ENCODE measurements at regions not wholly inside any gene's neighbourhood (a gene's known extent, or its start where the extent isn't known, plus 50 kb on each side); places are given as distances from the start of the nearest gene placed in this dataset.

- no peak overlapping the region for H2BK15ac ChIP-seq (replicated peaks; ENCODE audit: low read depth)
- H3K9ac ChIP-seq (ENCODE audit: low read length), result no peak overlapping the region
- H3K23ac ChIP-seq (ENCODE audit: low read length), result no peak overlapping the region
- H3K79me2 ChIP-seq (ENCODE audit: control insufficient read depth, insufficient read depth, low read length), result no peaks in the 10 kb centered on the region
- no peak overlapping the region for H2BK120ac ChIP-seq (ENCODE audit: low read depth, low read length)
- H4K8ac ChIP-seq (ENCODE audit: low read depth, low read length), result no peak overlapping the region
- no peak overlapping the region for H2BK5ac ChIP-seq (ENCODE audit: low read length)
- DNase-seq, result no peak
- no peak overlapping the region for H4K5ac ChIP-seq (ENCODE audit: low read length)
- no peaks in the 10 kb centered on the region for H3K36me3 ChIP-seq (ENCODE audit: control insufficient read depth, insufficient read depth, low read length)
- no peaks in the 10 kb centered on the region for H3K27me3 ChIP-seq (ENCODE audit: insufficient read depth, low read length, poor library complexity)
- H3K4me3 ChIP-seq (ENCODE audit: low read length), result no peak overlapping the region
- no peak overlapping the region for H3K27ac ChIP-seq (ENCODE audit: low read depth, low read length)
- no peaks in the 10 kb centered on the region for H3K4me1 ChIP-seq (ENCODE audit: control insufficient read depth, low read depth, low read length)
- no peak overlapping the region for H3K18ac ChIP-seq (ENCODE audit: low read length)
- no peak overlapping the region for H3K4me2 ChIP-seq (ENCODE audit: low read length)
- no peak overlapping the region for H2AK5ac ChIP-seq (ENCODE audit: low read length)
- WGBS (ENCODE audit: extremely low coverage, insufficient coverage, low lambda C conversion rate), result no CpG with 5 or more reads among the region's 1 CpG
- no peak overlapping the region for H3K56ac ChIP-seq (ENCODE audit: low read length)
- H3K79me1 ChIP-seq (ENCODE audit: low read length), result no peaks in the 10 kb centered on the region
- H3K4ac ChIP-seq (ENCODE audit: low read depth, low read length), result no peak overlapping the region
Measured at GRCh38 chr11:121895919-121896318, 220.1 kb downstream of the BLID start.

GRCh38 chr11:121894581-121894980 is 221.4 kb downstream of the BLID start:
- Histone ChIP-seq H3K4ac (ENCODE audit: low read depth, low read length) (no peak overlapping the region), H3K23ac (ENCODE audit: low read length) (no peak overlapping the region), H2BK5ac (ENCODE audit: low read length) (no peak overlapping the region), H3K18ac (ENCODE audit: low read length) (no peak overlapping the region), H4K8ac (ENCODE audit: low read depth, low read length) (no peak overlapping the region), H3K4me2 (ENCODE audit: low read length) (no peak overlapping the region), H3K36me3 (ENCODE audit: control insufficient read depth, insufficient read depth, low read length) (no peaks in the 10 kb centered on the region), H3K27ac (ENCODE audit: low read depth, low read length) (no peak overlapping the region), H2BK15ac (replicated peaks; ENCODE audit: low read depth) (no peak overlapping the region), H3K56ac (ENCODE audit: low read length) (no peak overlapping the region), H3K79me2 (ENCODE audit: control insufficient read depth, insufficient read depth, low read length) (no peaks in the 10 kb centered on the region), H3K27me3 (ENCODE audit: insufficient read depth, low read length, poor library complexity) (no peaks in the 10 kb centered on the region), H3K9ac (ENCODE audit: low read length) (no peak overlapping the region), H3K79me1 (ENCODE audit: low read length) (no peaks in the 10 kb centered on the region), H2AK5ac (ENCODE audit: low read length) (no peak overlapping the region), H2BK120ac (ENCODE audit: low read depth, low read length) (no peak overlapping the region), H3K4me1 (ENCODE audit: control insufficient read depth, low read depth, low read length) (no peaks in the 10 kb centered on the region), H4K5ac (ENCODE audit: low read length) (no peak overlapping the region), H3K4me3 (ENCODE audit: low read length) (no peak overlapping the region)
- DNase-seq, result no peak
- no CpG with 5 or more reads among the region's 3 CpGs for WGBS (ENCODE audit: extremely low coverage, insufficient coverage, low lambda C conversion rate)

DNA sequence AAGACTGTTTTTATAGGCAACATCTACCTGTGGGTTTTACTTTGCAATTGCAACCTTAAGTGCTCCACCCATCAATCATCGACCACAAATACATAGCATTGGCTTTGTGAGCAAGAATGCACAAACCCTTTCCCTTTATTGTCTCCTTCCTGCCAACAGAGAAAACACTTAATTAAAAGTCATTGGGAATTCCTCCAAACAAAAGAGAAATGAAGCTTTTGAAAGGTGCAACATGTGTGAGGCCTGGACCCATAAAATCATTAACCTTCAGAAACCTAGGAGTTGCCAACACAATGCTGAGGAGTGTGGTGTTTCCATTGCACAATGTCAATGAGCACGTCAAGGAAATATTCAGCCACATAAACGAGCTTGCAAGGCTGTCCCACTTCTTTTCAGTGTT is 223.2 kb downstream of the BLID start:
- no peaks in the 10 kb centered on the region for H3K4me1 ChIP-seq (ENCODE audit: control insufficient read depth, low read depth, low read length)
- H3K27me3 ChIP-seq (ENCODE audit: insufficient read depth, low read length, poor library complexity), result no peaks in the 10 kb centered on the region
- no peak overlapping the region for H2BK120ac ChIP-seq (ENCODE audit: low read depth, low read length)
- H3K9ac ChIP-seq (ENCODE audit: low read length), result no peak overlapping the region
- no peaks in the 10 kb centered on the region for H3K79me1 ChIP-seq (ENCODE audit: low read length)
- DNase-seq, result no peak
- H3K4ac ChIP-seq (ENCODE audit: low read depth, low read length), result no peak overlapping the region
- H3K79me2 ChIP-seq (ENCODE audit: control insufficient read depth, insufficient read depth, low read length), result no peaks in the 10 kb centered on the region
- H2BK5ac ChIP-seq (ENCODE audit: low read length), result no peak overlapping the region
- H3K23ac ChIP-seq (ENCODE audit: low read length), result no peak overlapping the region
- H3K4me3 ChIP-seq (ENCODE audit: low read length), result no peak overlapping the region
- H3K4me2 ChIP-seq (ENCODE audit: low read length), result no peak overlapping the region
- H3K18ac ChIP-seq (ENCODE audit: low read length), result no peak overlapping the region
- H4K8ac ChIP-seq (ENCODE audit: low read depth, low read length), result no peak overlapping the region
- WGBS (ENCODE audit: extremely low coverage, insufficient coverage, low lambda C conversion rate), result no CpG with 5 or more reads among the region's 3 CpGs
- H3K36me3 ChIP-seq (ENCODE audit: control insufficient read depth, insufficient read depth, low read length), result no peaks in the 10 kb centered on the region
- no peak overlapping the region for H2BK15ac ChIP-seq (replicated peaks; ENCODE audit: low read depth)
- H3K56ac ChIP-seq (ENCODE audit: low read length), result no peak overlapping the region
- H4K5ac ChIP-seq (ENCODE audit: low read length), result no peak overlapping the region
- H3K27ac ChIP-seq (ENCODE audit: low read depth, low read length), result no peak overlapping the region
- no peak overlapping the region for H2AK5ac ChIP-seq (ENCODE audit: low read length)

DNA sequence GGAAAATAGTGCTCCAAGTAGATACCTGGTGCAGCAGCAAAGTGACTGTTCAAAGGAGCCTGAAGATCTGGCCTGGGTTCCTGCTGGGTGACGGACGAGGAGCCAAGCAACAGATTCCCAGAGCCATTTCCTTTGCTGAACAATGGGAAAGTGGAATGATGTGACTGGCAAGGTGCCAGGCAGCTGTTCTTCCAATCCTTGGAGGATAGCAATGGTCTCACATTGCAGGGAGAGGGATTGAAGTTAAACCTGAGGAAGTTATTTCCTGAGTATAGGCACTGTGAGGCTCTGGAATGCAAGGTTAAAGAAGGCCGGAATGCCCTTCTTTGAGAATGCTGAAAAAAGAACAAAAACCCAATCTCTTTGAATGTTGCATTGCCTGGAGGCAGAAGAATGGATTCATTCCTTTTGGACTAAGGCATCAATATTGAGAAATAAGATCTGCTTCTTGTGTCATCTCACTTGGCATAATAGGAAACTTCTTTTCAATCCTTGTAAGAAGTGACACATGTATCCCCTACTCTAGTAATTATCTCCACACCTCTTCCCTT is 223.8 kb downstream of the BLID start:
- H3K4me2 ChIP-seq (ENCODE audit: low read length), result no peak overlapping the region
- H2BK15ac ChIP-seq (replicated peaks; ENCODE audit: low read depth), result no peak overlapping the region
- H3K23ac ChIP-seq (ENCODE audit: low read length), result no peak overlapping the region
- H3K56ac ChIP-seq (ENCODE audit: low read length), result no peak overlapping the region
- no peak overlapping the region for H3K18ac ChIP-seq (ENCODE audit: low read length)
- H4K5ac ChIP-seq (ENCODE audit: low read length), result no peak overlapping the region
- H3K79me2 ChIP-seq (ENCODE audit: control insufficient read depth, insufficient read depth, low read length), result no peaks in the 10 kb centered on the region
- H2AK5ac ChIP-seq (ENCODE audit: low read length), result no peak overlapping the region
- no peak overlapping the region for H2BK120ac ChIP-seq (ENCODE audit: low read depth, low read length)
- H4K8ac ChIP-seq (ENCODE audit: low read depth, low read length), result no peak overlapping the region
- H3K27ac ChIP-seq (ENCODE audit: low read depth, low read length), result no peak overlapping the region
- H3K4me3 ChIP-seq (ENCODE audit: low read length), result no peak overlapping the region
- WGBS (ENCODE audit: extremely low coverage, insufficient coverage, low lambda C conversion rate), result no CpG with 5 or more reads among the region's 3 CpGs
- H3K36me3 ChIP-seq (ENCODE audit: control insufficient read depth, insufficient read depth, low read length), result no peaks in the 10 kb centered on the region
- peak; percentile 70 for DNase-seq
- H2BK5ac ChIP-seq (ENCODE audit: low read length), result no peak overlapping the region
- H3K4ac ChIP-seq (ENCODE audit: low read depth, low read length), result no peak overlapping the region
- no peaks in the 10 kb centered on the region for H3K27me3 ChIP-seq (ENCODE audit: insufficient read depth, low read length, poor library complexity)
- H3K79me1 ChIP-seq (ENCODE audit: low read length), result no peaks in the 10 kb centered on the region
- no peaks in the 10 kb centered on the region for H3K4me1 ChIP-seq (ENCODE audit: control insufficient read depth, low read depth, low read length)
- no peak overlapping the region for H3K9ac ChIP-seq (ENCODE audit: low read length)

DNA sequence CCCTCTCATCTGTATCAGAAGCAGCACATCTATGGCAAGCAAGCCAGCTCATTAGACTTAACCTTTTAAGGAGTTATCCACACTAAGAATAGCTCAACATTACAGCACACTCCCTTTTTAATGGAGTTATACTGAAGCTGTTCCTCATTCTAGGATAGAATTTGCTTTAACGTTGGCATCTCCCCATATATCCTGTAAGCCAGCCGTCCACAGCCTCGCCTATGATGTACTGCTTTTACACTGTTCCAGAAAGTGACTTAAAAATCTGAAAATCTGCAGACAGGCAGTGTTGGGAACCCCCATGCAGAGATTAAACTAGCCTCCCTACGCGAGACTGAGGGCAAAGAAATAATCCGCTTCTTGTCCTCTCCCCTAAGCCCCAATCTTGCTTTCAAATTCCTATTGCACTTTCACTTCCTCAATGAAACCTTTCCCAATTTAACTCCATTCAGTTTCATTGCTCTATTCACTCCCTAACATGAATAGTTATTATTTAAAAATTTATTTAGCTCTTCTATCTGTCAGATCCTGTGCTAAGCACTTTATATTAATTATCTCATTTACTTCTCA is 225.0 kb downstream of the BLID start:
- no peaks in the 10 kb centered on the region for H3K79me1 ChIP-seq (ENCODE audit: low read length)
- H3K9ac ChIP-seq (ENCODE audit: low read length), result no peak overlapping the region
- no CpG with 5 or more reads among the region's 6 CpGs for WGBS (ENCODE audit: extremely low coverage, insufficient coverage, low lambda C conversion rate)
- no peak overlapping the region for H4K8ac ChIP-seq (ENCODE audit: low read depth, low read length)
- no peak overlapping the region for H2BK5ac ChIP-seq (ENCODE audit: low read length)
- no peak overlapping the region for H3K27ac ChIP-seq (ENCODE audit: low read depth, low read length)
- no peak overlapping the region for H2BK120ac ChIP-seq (ENCODE audit: low read depth, low read length)
- DNase-seq, result no peak
- H3K4me2 ChIP-seq (ENCODE audit: low read length), result no peak overlapping the region
- H3K4ac ChIP-seq (ENCODE audit: low read depth, low read length), result no peak overlapping the region
- H3K36me3 ChIP-seq (ENCODE audit: control insufficient read depth, insufficient read depth, low read length), result no peaks in the 10 kb centered on the region
- no peak overlapping the region for H4K5ac ChIP-seq (ENCODE audit: low read length)
- no peaks in the 10 kb centered on the region for H3K79me2 ChIP-seq (ENCODE audit: control insufficient read depth, insufficient read depth, low read length)
- H3K56ac ChIP-seq (ENCODE audit: low read length), result no peak overlapping the region
- H2AK5ac ChIP-seq (ENCODE audit: low read length), result no peak overlapping the region
- H3K4me1 ChIP-seq (ENCODE audit: control insufficient read depth, low read depth, low read length), result no peaks in the 10 kb centered on the region
- H2BK15ac ChIP-seq (replicated peaks; ENCODE audit: low read depth), result no peak overlapping the region
- no peaks in the 10 kb centered on the region for H3K27me3 ChIP-seq (ENCODE audit: insufficient read depth, low read length, poor library complexity)
- no peak overlapping the region for H3K18ac ChIP-seq (ENCODE audit: low read length)
- H3K23ac ChIP-seq (ENCODE audit: low read length), result no peak overlapping the region
- no peak overlapping the region for H3K4me3 ChIP-seq (ENCODE audit: low read length)

DNA sequence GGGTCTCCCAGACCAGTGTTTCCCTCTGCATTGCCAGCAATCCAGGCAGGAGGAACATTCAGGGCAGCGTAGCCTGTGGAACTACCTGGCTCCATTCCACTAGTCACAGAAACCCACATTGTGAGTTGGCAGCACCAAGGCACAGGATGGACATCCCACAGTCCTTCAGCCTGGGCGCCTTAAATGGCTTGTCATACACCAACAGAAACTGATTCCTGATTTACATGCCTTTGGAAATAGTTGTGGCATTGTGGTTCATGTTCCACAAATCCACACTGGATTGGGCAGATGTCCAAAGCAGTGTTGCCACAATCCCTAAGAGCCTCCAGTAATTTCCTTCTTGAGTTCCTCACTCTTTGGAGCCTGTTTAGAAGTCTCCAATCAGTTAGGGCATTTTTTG is 225.6 kb downstream of the BLID start:
- WGBS (ENCODE audit: extremely low coverage, insufficient coverage, low lambda C conversion rate), result no CpG with 5 or more reads among the region's 2 CpGs
- H3K9ac ChIP-seq (ENCODE audit: low read length), result no peak overlapping the region
- no peak for DNase-seq
- no peaks in the 10 kb centered on the region for H3K79me2 ChIP-seq (ENCODE audit: control insufficient read depth, insufficient read depth, low read length)
- H2BK120ac ChIP-seq (ENCODE audit: low read depth, low read length), result no peak overlapping the region
- no peaks in the 10 kb centered on the region for H3K4me1 ChIP-seq (ENCODE audit: control insufficient read depth, low read depth, low read length)
- no peak overlapping the region for H3K4ac ChIP-seq (ENCODE audit: low read depth, low read length)
- H2AK5ac ChIP-seq (ENCODE audit: low read length), result no peak overlapping the region
- no peak overlapping the region for H3K56ac ChIP-seq (ENCODE audit: low read length)
- no peak overlapping the region for H3K23ac ChIP-seq (ENCODE audit: low read length)
- no peak overlapping the region for H2BK15ac ChIP-seq (replicated peaks; ENCODE audit: low read depth)
- H4K5ac ChIP-seq (ENCODE audit: low read length), result no peak overlapping the region
- no peaks in the 10 kb centered on the region for H3K79me1 ChIP-seq (ENCODE audit: low read length)
- no peaks in the 10 kb centered on the region for H3K36me3 ChIP-seq (ENCODE audit: control insufficient read depth, insufficient read depth, low read length)
- no peak overlapping the region for H4K8ac ChIP-seq (ENCODE audit: low read depth, low read length)
- H3K27me3 ChIP-seq (ENCODE audit: insufficient read depth, low read length, poor library complexity), result no peaks in the 10 kb centered on the region
- no peak overlapping the region for H2BK5ac ChIP-seq (ENCODE audit: low read length)
- H3K27ac ChIP-seq (ENCODE audit: low read depth, low read length), result no peak overlapping the region
- H3K18ac ChIP-seq (ENCODE audit: low read length), result no peak overlapping the region
- no peak overlapping the region for H3K4me2 ChIP-seq (ENCODE audit: low read length)
- H3K4me3 ChIP-seq (ENCODE audit: low read length), result no peak overlapping the region
